DOHH2 (cell line): ENCODE measurements at regions not wholly inside any gene's neighbourhood (a gene's known extent, or its start where the extent isn't known, plus 50 kb on each side); places are given as distances from the start of the nearest gene placed in this dataset.

Experiments used
- EZH2phosphoT487 ChIP-seq: fragments of 200-600 bp; sonication (generic); IDR thresholded peaks from 2 replicates; pipeline ENCODE4 v1.6.1; 2017; ENCODE audit warnings: borderline replicate concordance, mild to moderate bottlenecking, antibody characterized with exemption, low read length, moderate library complexity, mixed read lengths
- TF ChIP-seq, protein P1 (sequence below): fragments of 200-600 bp; sonication (generic); IDR thresholded peaks from one replicate; pipeline ENCODE4 v1.5.1; 2014; ENCODE audit warnings: antibody characterized with exemption, mild to moderate bottlenecking, low read depth, low read length; ENCODE audit not compliant: poor library complexity, severe bottlenecking

DNA sequence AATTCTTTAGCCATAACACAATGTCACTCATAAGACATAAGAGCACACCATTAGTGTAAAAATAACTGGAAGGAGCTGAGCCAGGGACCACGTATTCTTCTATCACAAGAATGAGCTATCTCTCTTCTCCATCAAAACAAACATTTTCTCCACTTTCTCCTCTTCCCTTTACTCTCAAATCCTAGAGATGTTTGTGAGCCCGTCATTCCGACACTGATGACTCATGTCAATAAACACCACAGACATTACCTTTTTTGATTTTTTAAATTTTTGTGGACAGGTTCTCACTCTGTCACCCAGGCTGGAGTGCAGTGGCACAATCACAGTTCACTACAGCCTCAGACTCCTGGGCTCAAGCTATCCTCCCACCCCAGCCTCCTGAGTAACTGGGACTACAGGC, 86.6 kb downstream of the MEX3B start:
- TF ChIP-seq, protein P1, sequence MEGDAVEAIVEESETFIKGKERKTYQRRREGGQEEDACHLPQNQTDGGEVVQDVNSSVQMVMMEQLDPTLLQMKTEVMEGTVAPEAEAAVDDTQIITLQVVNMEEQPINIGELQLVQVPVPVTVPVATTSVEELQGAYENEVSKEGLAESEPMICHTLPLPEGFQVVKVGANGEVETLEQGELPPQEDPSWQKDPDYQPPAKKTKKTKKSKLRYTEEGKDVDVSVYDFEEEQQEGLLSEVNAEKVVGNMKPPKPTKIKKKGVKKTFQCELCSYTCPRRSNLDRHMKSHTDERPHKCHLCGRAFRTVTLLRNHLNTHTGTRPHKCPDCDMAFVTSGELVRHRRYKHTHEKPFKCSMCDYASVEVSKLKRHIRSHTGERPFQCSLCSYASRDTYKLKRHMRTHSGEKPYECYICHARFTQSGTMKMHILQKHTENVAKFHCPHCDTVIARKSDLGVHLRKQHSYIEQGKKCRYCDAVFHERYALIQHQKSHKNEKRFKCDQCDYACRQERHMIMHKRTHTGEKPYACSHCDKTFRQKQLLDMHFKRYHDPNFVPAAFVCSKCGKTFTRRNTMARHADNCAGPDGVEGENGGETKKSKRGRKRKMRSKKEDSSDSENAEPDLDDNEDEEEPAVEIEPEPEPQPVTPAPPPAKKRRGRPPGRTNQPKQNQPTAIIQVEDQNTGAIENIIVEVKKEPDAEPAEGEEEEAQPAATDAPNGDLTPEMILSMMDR: no peak
- TF ChIP-seq EZH2phosphoT487: no peak
